ENCODE measurements at regions not wholly inside any gene's neighbourhood (a gene's known extent, or its start where the extent isn't known, plus 50 kb on each side); places are given as distances from the start of the nearest gene placed in this dataset.

GRCh38 chr15:39393575-39394335 lies 187.1 kb upstream of the THBS1 start:
- no peaks in the 10 kb centered on the region for H3K36me3 ChIP-seq (ENCODE audit: control insufficient read depth, insufficient read depth, low read length)
- TF ChIP-seq, protein P1, sequence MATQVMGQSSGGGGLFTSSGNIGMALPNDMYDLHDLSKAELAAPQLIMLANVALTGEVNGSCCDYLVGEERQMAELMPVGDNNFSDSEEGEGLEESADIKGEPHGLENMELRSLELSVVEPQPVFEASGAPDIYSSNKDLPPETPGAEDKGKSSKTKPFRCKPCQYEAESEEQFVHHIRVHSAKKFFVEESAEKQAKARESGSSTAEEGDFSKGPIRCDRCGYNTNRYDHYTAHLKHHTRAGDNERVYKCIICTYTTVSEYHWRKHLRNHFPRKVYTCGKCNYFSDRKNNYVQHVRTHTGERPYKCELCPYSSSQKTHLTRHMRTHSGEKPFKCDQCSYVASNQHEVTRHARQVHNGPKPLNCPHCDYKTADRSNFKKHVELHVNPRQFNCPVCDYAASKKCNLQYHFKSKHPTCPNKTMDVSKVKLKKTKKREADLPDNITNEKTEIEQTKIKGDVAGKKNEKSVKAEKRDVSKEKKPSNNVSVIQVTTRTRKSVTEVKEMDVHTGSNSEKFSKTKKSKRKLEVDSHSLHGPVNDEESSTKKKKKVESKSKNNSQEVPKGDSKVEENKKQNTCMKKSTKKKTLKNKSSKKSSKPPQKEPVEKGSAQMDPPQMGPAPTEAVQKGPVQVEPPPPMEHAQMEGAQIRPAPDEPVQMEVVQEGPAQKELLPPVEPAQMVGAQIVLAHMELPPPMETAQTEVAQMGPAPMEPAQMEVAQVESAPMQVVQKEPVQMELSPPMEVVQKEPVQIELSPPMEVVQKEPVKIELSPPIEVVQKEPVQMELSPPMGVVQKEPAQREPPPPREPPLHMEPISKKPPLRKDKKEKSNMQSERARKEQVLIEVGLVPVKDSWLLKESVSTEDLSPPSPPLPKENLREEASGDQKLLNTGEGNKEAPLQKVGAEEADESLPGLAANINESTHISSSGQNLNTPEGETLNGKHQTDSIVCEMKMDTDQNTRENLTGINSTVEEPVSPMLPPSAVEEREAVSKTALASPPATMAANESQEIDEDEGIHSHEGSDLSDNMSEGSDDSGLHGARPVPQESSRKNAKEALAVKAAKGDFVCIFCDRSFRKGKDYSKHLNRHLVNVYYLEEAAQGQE (IDR thresholded peaks at IDR 0.05; ENCODE audit: insufficient read depth in 1 of 2, low read depth in 2 of 2, low read length in 1 of 2): no peak
- no peak for TF ChIP-seq SIN3A (IDR thresholded peaks at IDR 0.05; ENCODE audit: borderline replicate concordance, insufficient read depth, low read depth, low read length)
- TF ChIP-seq TCF7L2 (IDR thresholded peaks at IDR 0.05; ENCODE audit: low read depth, low read length): no peak
- H3K27me3 ChIP-seq (ENCODE audit: control insufficient read depth, insufficient read depth, low read length): no peaks in the 10 kb centered on the region
- in situ Hi-C loops (cut with HindIII; ENCODE audit: low pct_unique_long_range_greater_than_20kb, low sequenced_read_pairs): no loop called here
- H3K27ac ChIP-seq (ENCODE audit: low read length): no peak overlapping the region
- CTCF ChIA-PET: no interaction called here
- no peak for DNase-seq (ENCODE audit: low read depth, low spot score)
- POLR2A ChIA-PET: no interaction called here
- H3K4me3 ChIP-seq (ENCODE audit: low read depth in 2 of 2, low read length in 2 of 2): no peak overlapping the region
- H3K9me3 ChIP-seq (ENCODE audit: control insufficient read depth, insufficient read depth, low read depth, low read length): no peaks in the 10 kb centered on the region
- intact Hi-C loops (cut with micrococcal nuclease; ENCODE audit: unreplicated experiment): no loop called here
- ATAC-seq: no peak
- BruUV-seq (replicated peaks): no TSS peak
- no peaks in the 10 kb centered on the region for H3K4me1 ChIP-seq (ENCODE audit: control insufficient read depth, insufficient read depth, low read length)

DNA sequence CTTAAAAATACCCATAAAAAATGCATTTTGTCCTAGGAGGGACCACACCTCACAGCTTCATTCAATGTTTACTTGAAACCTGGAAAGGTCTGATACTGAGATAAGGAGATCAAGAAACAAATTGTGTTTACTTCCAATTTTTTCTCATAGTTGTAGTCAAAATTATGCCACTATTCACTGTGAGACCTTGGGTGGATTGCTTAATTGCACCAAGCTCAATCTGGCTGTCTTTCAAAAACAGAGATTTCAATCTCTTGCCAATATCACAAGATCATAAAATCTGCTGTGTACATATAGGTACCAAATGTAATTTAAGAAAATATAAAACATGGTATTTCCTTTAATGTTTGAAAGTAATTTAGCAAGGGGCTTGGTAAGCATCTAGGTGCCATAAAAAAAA lies 186.4 kb upstream of the THBS1 start:
- no peak overlapping the region for H3K4me3 ChIP-seq (ENCODE audit: low read depth in 2 of 2, low read length in 2 of 2)
- DNase-seq (ENCODE audit: low read depth, low spot score) (no peak), ATAC-seq (no peak)
- ChIA-PET POLR2A (interaction anchor here (0.6 kb wide), 1 partner anchor 28 kb away, joined by 6 read pairs; no protein-coding TSS in a partner anchor), CTCF (no interaction called here)
- intact Hi-C loops (cut with micrococcal nuclease; ENCODE audit: unreplicated experiment): no loop called here
- no peaks in the 10 kb centered on the region for H3K9me3 ChIP-seq (ENCODE audit: control insufficient read depth, insufficient read depth, low read depth, low read length)
- TF ChIP-seq, protein P2, sequence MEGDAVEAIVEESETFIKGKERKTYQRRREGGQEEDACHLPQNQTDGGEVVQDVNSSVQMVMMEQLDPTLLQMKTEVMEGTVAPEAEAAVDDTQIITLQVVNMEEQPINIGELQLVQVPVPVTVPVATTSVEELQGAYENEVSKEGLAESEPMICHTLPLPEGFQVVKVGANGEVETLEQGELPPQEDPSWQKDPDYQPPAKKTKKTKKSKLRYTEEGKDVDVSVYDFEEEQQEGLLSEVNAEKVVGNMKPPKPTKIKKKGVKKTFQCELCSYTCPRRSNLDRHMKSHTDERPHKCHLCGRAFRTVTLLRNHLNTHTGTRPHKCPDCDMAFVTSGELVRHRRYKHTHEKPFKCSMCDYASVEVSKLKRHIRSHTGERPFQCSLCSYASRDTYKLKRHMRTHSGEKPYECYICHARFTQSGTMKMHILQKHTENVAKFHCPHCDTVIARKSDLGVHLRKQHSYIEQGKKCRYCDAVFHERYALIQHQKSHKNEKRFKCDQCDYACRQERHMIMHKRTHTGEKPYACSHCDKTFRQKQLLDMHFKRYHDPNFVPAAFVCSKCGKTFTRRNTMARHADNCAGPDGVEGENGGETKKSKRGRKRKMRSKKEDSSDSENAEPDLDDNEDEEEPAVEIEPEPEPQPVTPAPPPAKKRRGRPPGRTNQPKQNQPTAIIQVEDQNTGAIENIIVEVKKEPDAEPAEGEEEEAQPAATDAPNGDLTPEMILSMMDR (IDR thresholded peaks at IDR 0.05): no peak
- TF ChIP-seq SIN3A (IDR thresholded peaks at IDR 0.05; ENCODE audit: borderline replicate concordance, insufficient read depth, low read depth, low read length): no peak
- TF ChIP-seq TCF7L2 (IDR thresholded peaks at IDR 0.05; ENCODE audit: low read depth, low read length): no peak
- TF ChIP-seq, protein P1 (IDR thresholded peaks at IDR 0.05; ENCODE audit: insufficient read depth in 1 of 2, low read depth in 2 of 2, low read length in 1 of 2): no peak
- TF ChIP-seq POLR2AphosphoS5 (IDR thresholded peaks at IDR 0.05; ENCODE audit: low read depth, low read length): no peak
- no TSS peak for BruUV-seq (replicated peaks)
- H3K36me3 ChIP-seq (ENCODE audit: control insufficient read depth, insufficient read depth, low read length): no peaks in the 10 kb centered on the region
- no peak overlapping the region for H3K27ac ChIP-seq (ENCODE audit: low read length)
- no peaks in the 10 kb centered on the region for H3K4me1 ChIP-seq (ENCODE audit: control insufficient read depth, insufficient read depth, low read length)
- in situ Hi-C loops (cut with HindIII; ENCODE audit: low pct_unique_long_range_greater_than_20kb, low sequenced_read_pairs): no loop called here
- no peaks in the 10 kb centered on the region for H3K27me3 ChIP-seq (ENCODE audit: control insufficient read depth, insufficient read depth, low read length)

Data from Panc1 (cell line).